Peyer's patch (tissue), 4 donors: ENCODE measurements at regions not wholly inside any gene's neighbourhood (a gene's known extent, or its start where the extent isn't known, plus 50 kb on each side); places are given as distances from the start of the nearest gene placed in this dataset.

Experiments
- CTCF ChIP-seq, 6 experiments: fragments of 450-650 bp in 4 of 6; fragments of 200-600 bp in 2 of 6; sonication (generic) in 1 of 6; IDR thresholded peaks; one replicate each; pipeline ENCODE4 v1.5.1; 2017 to 2019; ENCODE audit warnings: antibody characterized with exemption in 6 of 6, mild to moderate bottlenecking in 3 of 6, moderate library complexity in 1 of 6
- POLR2A ChIP-seq, 2 donors: fragments of 450-650 bp; IDR thresholded peaks; one replicate each; pipeline ENCODE4 v1.5.1; 2017; ENCODE audit warnings: antibody characterized with exemption in 2 of 2, mild to moderate bottlenecking in 2 of 2, moderate library complexity in 2 of 2

- TF ChIP-seq CTCF (IDR thresholded peaks at IDR 0.05), result no peak
- TF ChIP-seq POLR2A (IDR thresholded peaks at IDR 0.05), result no peak
Observed at GRCh38 chr1:2859219-2859880, 57.9 kb upstream of the TTC34 start.
